Right lobe of liver (tissue), 6 donors: ENCODE measurements at regions not wholly inside any gene's neighbourhood (a gene's known extent, or its start where the extent isn't known, plus 50 kb on each side); places are given as distances from the start of the nearest gene placed in this dataset.

Source experiments
- ATAC-seq, 4 donors: fragments of 200-7000 bp; cut with Tn5 transposase; one replicate each; pipeline ENCODE4 v1.9.1; 2020; ENCODE audit warnings: mild to moderate bottlenecking in 4 of 4, moderate library complexity in 4 of 4
- DNase-seq, 3 donors: peaks; one replicate each; pipeline ENCODE4 v3.0.0-alpha.2; 2020
- H3K27ac ChIP-seq, 3 donors: fragments of 200-600 bp; one replicate each; pipeline ENCODE4 v1.8.0; 2022
- H3K27me3 ChIP-seq, 2 donors: fragments of 200-600 bp; one replicate each; pipeline ENCODE4 v1.8.0; 2022
- H3K36me3 ChIP-seq, 4 donors: fragments of 200-600 bp; sonication (generic) in 1 of 4; one replicate each; pipeline versions ENCODE4 v1.5.1 to v1.8.0; 2017 to 2022; ENCODE audit warnings: control low read depth in 1 of 4
- H3K4me1 ChIP-seq, 4 donors: fragments of 200-600 bp; sonication (generic) in 1 of 4; one replicate each; pipeline versions ENCODE4 v1.5.1 to v1.8.0; 2017 to 2022; ENCODE audit warnings: control low read depth in 1 of 4
- H3K4me3 ChIP-seq, 3 donors: fragments of 200-600 bp; one replicate each; pipeline ENCODE4 v1.8.0; 2022
- H3K9me3 ChIP-seq, 4 donors: fragments of 200-600 bp; sonication (generic) in 1 of 4; one replicate each; pipeline versions ENCODE4 v1.5.1 to v1.8.0; 2017 to 2022; ENCODE audit warnings: control low read depth in 1 of 4
- CTCF ChIP-seq, 4 donors: fragments of 200-600 bp in 3 of 4; fragments of 450-650 bp in 1 of 4; IDR thresholded peaks; one replicate each; pipeline versions ENCODE4 v1.5.1 to v1.8.0; 2016 to 2022; ENCODE audit warnings: antibody characterized with exemption in 4 of 4, mild to moderate bottlenecking in 2 of 4
- POLR2A ChIP-seq: fragments of 450-650 bp; IDR thresholded peaks from one replicate; pipeline ENCODE4 v1.6.1; 2017; ENCODE audit warnings: antibody characterized with exemption, mild to moderate bottlenecking
- WGBS: methylation state at CpG from one replicate; pipeline ENCODE4 v1.1.6; 2018; ENCODE audit warnings: low coverage, low lambda C conversion rate; ENCODE audit not compliant: insufficient coverage; ENCODE audit errors: missing lambda C conversion rate; 5-methylcytosine and 5-hydroxymethylcytosine counted together
- intact Hi-C, 2 donors: fragments of 100-400 bp; cut with DNase I; formaldehyde crosslinking; loops; one replicate each; pipeline versions ENCODE4 v1.11.2 to v1.14.1; 2022
- donor health status: DM: no; HTN: yes; CAD: no.
- donor health status: DM: no; HTN: no; CAD: no.
- donor health status: DM: no; HTN: no; CAD: no.
- donor health status: DM: no; HTN: yes; CAD: no.
- donor health status: DM: no; HTN: yes; CAD: no.

GRCh38 chr13:27847669-27848068, 55.4 kb downstream of the GSX1 start:
- H3K27ac ChIP-seq = no peak overlapping the region
- no peak for DNase-seq
- H3K36me3 ChIP-seq = no peaks in the 10 kb centered on the region
- TF ChIP-seq POLR2A (no peak), CTCF (IDR thresholded peaks at IDR 0.05) (no peak)
- H3K9me3 ChIP-seq = no peaks in the 10 kb centered on the region
- H3K27me3 ChIP-seq = no peaks in the 10 kb centered on the region
- no peak overlapping the region for H3K4me3 ChIP-seq
- H3K4me1 ChIP-seq = no peaks in the 10 kb centered on the region
- WGBS = 63% methylated on average over 1 of the region's 3 CpGs
- intact Hi-C loops = no loop called here
- ATAC-seq = no peak

GRCh38 chr13:27851096-27851850, 59.0 kb downstream of the GSX1 start:
- no peak for TF ChIP-seq POLR2A
- no peak for TF ChIP-seq CTCF (IDR thresholded peaks at IDR 0.05)
- DNase-seq (no peak), ATAC-seq (peak in 1 of 4 donors; percentile 55)
- no peaks in the 10 kb centered on the region for H3K27me3 ChIP-seq
- H3K4me3 ChIP-seq = no peak overlapping the region
- H3K9me3 ChIP-seq = no peaks in the 10 kb centered on the region
- H3K4me1 ChIP-seq = no peaks in the 10 kb centered on the region
- 56% methylated on average over 16 of the region's 18 CpGs for WGBS
- H3K27ac ChIP-seq = no peak overlapping the region
- intact Hi-C loops = no loop called here
- H3K36me3 ChIP-seq = no peaks in the 10 kb centered on the region

GRCh38 chr13:27852491-27852890, 60.2 kb downstream of the GSX1 start:
- DNase-seq = no peak
- no peaks in the 10 kb centered on the region for H3K9me3 ChIP-seq
- H3K4me1 ChIP-seq = no peaks in the 10 kb centered on the region
- H3K4me3 ChIP-seq = no peak overlapping the region
- ATAC-seq = no peak
- 24% methylated on average over 3 of the region's 5 CpGs for WGBS
- H3K36me3 ChIP-seq = no peaks in the 10 kb centered on the region
- intact Hi-C loops = no loop called here
- H3K27ac ChIP-seq = no peak overlapping the region
- H3K27me3 ChIP-seq = no peaks in the 10 kb centered on the region
- TF ChIP-seq CTCF (IDR thresholded peaks at IDR 0.05) = no peak
- no peak for TF ChIP-seq POLR2A

GRCh38 chr13:27853335-27853734, 61.1 kb downstream of the GSX1 start:
- Histone ChIP-seq H3K4me3 (no peak overlapping the region), H3K36me3 (no peaks in the 10 kb centered on the region), H3K27ac (no peak overlapping the region), H3K4me1 (no peaks in the 10 kb centered on the region), H3K27me3 (no peaks in the 10 kb centered on the region), H3K9me3 (no peaks in the 10 kb centered on the region)
- DNase-seq = no peak
- no peak for TF ChIP-seq POLR2A
- TF ChIP-seq CTCF (IDR thresholded peaks at IDR 0.05) = no peak
- no peak for ATAC-seq
- WGBS = 3% methylated on average over 4 of the region's 10 CpGs
- intact Hi-C loops = no loop called here
